Esophagus muscularis mucosa (tissue), 3 donors: ENCODE measurements at regions not wholly inside any gene's neighbourhood (a gene's known extent, or its start where the extent isn't known, plus 50 kb on each side); places are given as distances from the start of the nearest gene placed in this dataset.

Experiments
- POLR2A ChIP-seq: fragments of 450-650 bp; IDR thresholded peaks from one replicate; pipeline ENCODE4 v1.6.1; 2017; ENCODE audit warnings: antibody characterized with exemption, moderate library complexity, mild to moderate bottlenecking, low read depth
- POLR2AphosphoS5 ChIP-seq, 2 donors: sonication (generic); formaldehyde crosslinking; IDR thresholded peaks; one replicate each; pipeline ENCODE4 v1.6.1; 2017; ENCODE audit warnings: antibody characterized with exemption in 2 of 2
- TF ChIP-seq, protein P1 (sequence below), 3 experiments: fragments of 200-600 bp in 2 of 3; fragments of 450-650 bp in 1 of 3; sonication (generic) in 2 of 3; IDR thresholded peaks; one replicate each; pipeline ENCODE4 v1.5.1; 2017 to 2019; ENCODE audit warnings: antibody characterized with exemption in 3 of 3, mild to moderate bottlenecking in 2 of 3, moderate library complexity in 1 of 3

DNA sequence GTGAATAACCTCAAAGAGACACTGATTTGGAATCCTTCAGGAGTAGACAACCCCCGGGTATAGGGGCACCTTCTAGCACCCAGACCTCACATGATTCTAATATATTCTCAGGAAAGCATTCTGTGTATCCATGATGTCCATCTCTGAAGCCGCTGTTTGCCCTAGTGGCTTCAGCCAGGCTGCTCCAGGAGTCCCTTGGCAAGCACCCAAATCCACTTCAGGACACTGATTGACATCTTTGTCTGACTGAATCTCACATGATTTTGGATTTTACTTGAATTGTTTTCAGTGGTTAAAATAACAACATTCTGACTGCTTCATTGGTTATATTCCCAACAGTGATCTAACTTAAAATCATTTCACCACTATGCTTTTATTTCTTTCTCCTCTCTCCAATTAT, 390.5 kb upstream of the CLEC14A start:
- TF ChIP-seq POLR2AphosphoS5 (IDR thresholded peaks at IDR 0.05) (no peak), POLR2A (no peak)
- TF ChIP-seq, protein P1, sequence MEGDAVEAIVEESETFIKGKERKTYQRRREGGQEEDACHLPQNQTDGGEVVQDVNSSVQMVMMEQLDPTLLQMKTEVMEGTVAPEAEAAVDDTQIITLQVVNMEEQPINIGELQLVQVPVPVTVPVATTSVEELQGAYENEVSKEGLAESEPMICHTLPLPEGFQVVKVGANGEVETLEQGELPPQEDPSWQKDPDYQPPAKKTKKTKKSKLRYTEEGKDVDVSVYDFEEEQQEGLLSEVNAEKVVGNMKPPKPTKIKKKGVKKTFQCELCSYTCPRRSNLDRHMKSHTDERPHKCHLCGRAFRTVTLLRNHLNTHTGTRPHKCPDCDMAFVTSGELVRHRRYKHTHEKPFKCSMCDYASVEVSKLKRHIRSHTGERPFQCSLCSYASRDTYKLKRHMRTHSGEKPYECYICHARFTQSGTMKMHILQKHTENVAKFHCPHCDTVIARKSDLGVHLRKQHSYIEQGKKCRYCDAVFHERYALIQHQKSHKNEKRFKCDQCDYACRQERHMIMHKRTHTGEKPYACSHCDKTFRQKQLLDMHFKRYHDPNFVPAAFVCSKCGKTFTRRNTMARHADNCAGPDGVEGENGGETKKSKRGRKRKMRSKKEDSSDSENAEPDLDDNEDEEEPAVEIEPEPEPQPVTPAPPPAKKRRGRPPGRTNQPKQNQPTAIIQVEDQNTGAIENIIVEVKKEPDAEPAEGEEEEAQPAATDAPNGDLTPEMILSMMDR (IDR thresholded peaks at IDR 0.05), result no peak
